GM23338 (cell line): ENCODE measurements at regions not wholly inside any gene's neighbourhood (a gene's known extent, or its start where the extent isn't known, plus 50 kb on each side); places are given as distances from the start of the nearest gene placed in this dataset.

Experiments used
- ATAC-seq: fragments of 200-7000 bp; cut with Tn5 transposase; 3 replicates; pipeline ENCODE4 v1.9.1; 2020
- DNase-seq: peaks from one replicate; pipeline ENCODE4 v3.0.0-alpha.2; 2015; ENCODE audit warnings: low spot score
- H2AFZ ChIP-seq: fragments of 200-600 bp; sonication (generic); 2 replicates; pipeline ENCODE4 v1.8.0; 2016; ENCODE audit warnings: antibody characterized with exemption, mild to moderate bottlenecking, moderate library complexity
- H3F3A ChIP-seq: fragments of 200-600 bp; sonication (generic); replicated peaks from 2 replicates; pipeline ENCODE4 v1.8.0; 2017; ENCODE audit warnings: antibody characterized with exemption, mixed run types, low read depth
- H3K27ac ChIP-seq: fragments of 200-600 bp; sonication (generic); 2 replicates; pipeline ENCODE4 v1.6.1; 2016; ENCODE audit warnings: low read depth
- H3K27me3 ChIP-seq: fragments of 200-600 bp; sonication (generic); 2 replicates; pipeline ENCODE4 v1.8.0; 2016; ENCODE audit warnings: mild to moderate bottlenecking, mixed run types, moderate library complexity; ENCODE audit not compliant: insufficient read depth
- H3K36me3 ChIP-seq: fragments of 200-600 bp; sonication (generic); 2 replicates; pipeline ENCODE4 v1.8.0; 2016; ENCODE audit warnings: mild to moderate bottlenecking; ENCODE audit not compliant: insufficient read depth
- H3K4me1 ChIP-seq: fragments of 200-600 bp; sonication (generic); 2 replicates; pipeline ENCODE4 v1.8.0; 2016; ENCODE audit warnings: mild to moderate bottlenecking, moderate library complexity; ENCODE audit not compliant: insufficient read depth
- H3K4me2 ChIP-seq: fragments of 200-600 bp; sonication (generic); 2 replicates; pipeline ENCODE4 v1.7.1; 2017; ENCODE audit warnings: mixed run types
- H3K4me3 ChIP-seq: fragments of 200-600 bp; sonication (generic); 2 replicates; pipeline ENCODE4 v1.6.1; 2016; ENCODE audit warnings: mixed run types
- H3K79me2 ChIP-seq: fragments of 200-600 bp; sonication (generic); replicated peaks from 2 replicates; pipeline ENCODE4 v1.8.0; 2017; ENCODE audit warnings: mild to moderate bottlenecking; ENCODE audit not compliant: insufficient read depth
- H3K9me2 ChIP-seq: fragments of 200-600 bp; sonication (generic); 2 replicates; pipeline ENCODE4 v1.8.0; 2017; ENCODE audit not compliant: insufficient read depth
- H4K20me1 ChIP-seq: fragments of 200-600 bp; sonication (generic); replicated peaks from 2 replicates; pipeline ENCODE4 v1.8.0; 2017; ENCODE audit warnings: mild to moderate bottlenecking; ENCODE audit not compliant: insufficient read depth
- H3K27ac Mint-ChIP-seq: 2 replicates; pipeline ENCODE4 v1.8.0; 2020; ENCODE audit warnings: inconsistent platforms, mild to moderate bottlenecking, moderate library complexity, mixed read lengths
- H3K27me3 Mint-ChIP-seq: 3 replicates; pipeline ENCODE4 v1.8.0; 2022; ENCODE audit warnings: low read depth, mild to moderate bottlenecking, moderate library complexity, mixed read lengths, inconsistent platforms; ENCODE audit not compliant: insufficient read depth, poor library complexity
- H3K36me3 Mint-ChIP-seq: 3 replicates; pipeline ENCODE4 v1.8.0; 2021; ENCODE audit warnings: low read depth, mild to moderate bottlenecking, inconsistent platforms, moderate library complexity, mixed read lengths
- H3K4me1 Mint-ChIP-seq: 3 replicates; pipeline ENCODE4 v1.8.0; 2020; ENCODE audit warnings: mild to moderate bottlenecking, inconsistent platforms, mixed read lengths
- H3K4me3 Mint-ChIP-seq: 3 replicates; pipeline ENCODE4 v1.8.0; 2021; ENCODE audit warnings: moderate library complexity, mild to moderate bottlenecking, inconsistent platforms, mixed read lengths
- H3K9me3 Mint-ChIP-seq: 3 replicates; pipeline ENCODE4 v1.8.0; 2020; ENCODE audit warnings: moderate library complexity, mild to moderate bottlenecking, inconsistent platforms, mixed read lengths
- CREB1 ChIP-seq: fragments of 250-450 bp; sonication (Bioruptor Pico); IDR thresholded peaks from 2 replicates; pipeline ENCODE4 v1.5.0; 2020; ENCODE audit warnings: low read depth, mild to moderate bottlenecking, moderate library complexity
- CTCF ChIP-seq, 2 experiments: fragments of 200-600 bp in 1 of 2; sonication (generic) in 1 of 2; conservative IDR thresholded peaks; 2 replicates each; pipeline versions ENCODE4 v1.5.1 to v1.6.1; 2016 to 2017; ENCODE audit warnings: antibody characterized with exemption in 2 of 2, low read depth in 2 of 2, mild to moderate bottlenecking in 2 of 2, moderate library complexity in 1 of 2
- EZH2phosphoT487 ChIP-seq: fragments of 200-600 bp; sonication (generic); IDR thresholded peaks from one replicate; pipeline ENCODE4 v1.8.1; 2018; ENCODE audit warnings: antibody characterized with exemption; ENCODE audit not compliant: unreplicated experiment
- JUNB ChIP-seq: IDR thresholded peaks from one replicate; pipeline ENCODE4 v1.6.1; 2016; ENCODE audit warnings: antibody characterized with exemption; ENCODE audit not compliant: unreplicated experiment
- NANOG ChIP-seq: IDR thresholded peaks from 2 replicates; pipeline ENCODE4 v1.6.1; 2016; ENCODE audit warnings: antibody characterized with exemption, borderline replicate concordance
- POLR2AphosphoS5 ChIP-seq: IDR thresholded peaks from 2 replicates; pipeline ENCODE4 v1.6.1; 2016; ENCODE audit warnings: antibody characterized with exemption, low read depth
- STAT1 ChIP-seq: IDR thresholded peaks from one replicate; pipeline ENCODE4 v1.6.1; 2016; ENCODE audit warnings: antibody characterized with exemption; ENCODE audit not compliant: unreplicated experiment
- ZNF114 ChIP-seq: fragments of 250-450 bp; sonication (Bioruptor Pico); IDR thresholded peaks from 2 replicates; pipeline ENCODE4 v1.5.0; 2020; ENCODE audit warnings: mild to moderate bottlenecking, moderate library complexity
- ZNF331 ChIP-seq: fragments of 250-450 bp; sonication (Bioruptor Pico); IDR thresholded peaks from 2 replicates; pipeline ENCODE4 v1.5.0; 2020; ENCODE audit warnings: low read depth, mild to moderate bottlenecking, moderate library complexity
- ZNF462 ChIP-seq: fragments of 250-450 bp; sonication (Bioruptor Pico); IDR thresholded peaks from 2 replicates; pipeline ENCODE4 v1.5.0; 2020; ENCODE audit warnings: mild to moderate bottlenecking, moderate library complexity
- TF ChIP-seq, protein P1 (sequence below): IDR thresholded peaks from 2 replicates; pipeline ENCODE4 v1.6.1; 2016; ENCODE audit warnings: antibody characterized with exemption
- TF ChIP-seq, protein P2 (sequence below): IDR thresholded peaks from one replicate; pipeline ENCODE4 v1.6.1; 2018; ENCODE audit warnings: antibody characterized with exemption; ENCODE audit not compliant: unreplicated experiment

- Histone ChIP-seq H2AFZ (no peak overlapping the region), H3K4me3 (no peak overlapping the region), H3K36me3 (no peaks in the 10 kb centered on the region), H4K20me1 (no peaks in the 10 kb centered on the region), H3K4me2 (no peak overlapping the region), H3K27ac (no peak overlapping the region), H3K9me2 (0 out of 2 replicates have a peak, but pooled peaks cover 5% of the 10 kb centered on the region), H3K4me1 (no peaks in the 10 kb centered on the region), H3K27me3 (no peaks in the 10 kb centered on the region), H3F3A (no peaks in the 10 kb centered on the region), H3K79me2 (no peaks in the 10 kb centered on the region)
- no peak for TF ChIP-seq POLR2AphosphoS5
- TF ChIP-seq EZH2phosphoT487: no peak
- TF ChIP-seq JUNB: no peak
- TF ChIP-seq, protein P1, sequence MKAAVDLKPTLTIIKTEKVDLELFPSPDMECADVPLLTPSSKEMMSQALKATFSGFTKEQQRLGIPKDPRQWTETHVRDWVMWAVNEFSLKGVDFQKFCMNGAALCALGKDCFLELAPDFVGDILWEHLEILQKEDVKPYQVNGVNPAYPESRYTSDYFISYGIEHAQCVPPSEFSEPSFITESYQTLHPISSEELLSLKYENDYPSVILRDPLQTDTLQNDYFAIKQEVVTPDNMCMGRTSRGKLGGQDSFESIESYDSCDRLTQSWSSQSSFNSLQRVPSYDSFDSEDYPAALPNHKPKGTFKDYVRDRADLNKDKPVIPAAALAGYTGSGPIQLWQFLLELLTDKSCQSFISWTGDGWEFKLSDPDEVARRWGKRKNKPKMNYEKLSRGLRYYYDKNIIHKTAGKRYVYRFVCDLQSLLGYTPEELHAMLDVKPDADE: no peak
- no peak for TF ChIP-seq ZNF462
- no peak for TF ChIP-seq ZNF331 (CRISPR knock-in tag)
- no peak for TF ChIP-seq STAT1
- TF ChIP-seq CREB1 (CRISPR knock-in tag): no peak
- TF ChIP-seq NANOG: no peak
- TF ChIP-seq CTCF (conservative IDR thresholded peaks at IDR 0.05; ENCODE audit: low read depth in 2 of 2): no peak
- TF ChIP-seq, protein P2, sequence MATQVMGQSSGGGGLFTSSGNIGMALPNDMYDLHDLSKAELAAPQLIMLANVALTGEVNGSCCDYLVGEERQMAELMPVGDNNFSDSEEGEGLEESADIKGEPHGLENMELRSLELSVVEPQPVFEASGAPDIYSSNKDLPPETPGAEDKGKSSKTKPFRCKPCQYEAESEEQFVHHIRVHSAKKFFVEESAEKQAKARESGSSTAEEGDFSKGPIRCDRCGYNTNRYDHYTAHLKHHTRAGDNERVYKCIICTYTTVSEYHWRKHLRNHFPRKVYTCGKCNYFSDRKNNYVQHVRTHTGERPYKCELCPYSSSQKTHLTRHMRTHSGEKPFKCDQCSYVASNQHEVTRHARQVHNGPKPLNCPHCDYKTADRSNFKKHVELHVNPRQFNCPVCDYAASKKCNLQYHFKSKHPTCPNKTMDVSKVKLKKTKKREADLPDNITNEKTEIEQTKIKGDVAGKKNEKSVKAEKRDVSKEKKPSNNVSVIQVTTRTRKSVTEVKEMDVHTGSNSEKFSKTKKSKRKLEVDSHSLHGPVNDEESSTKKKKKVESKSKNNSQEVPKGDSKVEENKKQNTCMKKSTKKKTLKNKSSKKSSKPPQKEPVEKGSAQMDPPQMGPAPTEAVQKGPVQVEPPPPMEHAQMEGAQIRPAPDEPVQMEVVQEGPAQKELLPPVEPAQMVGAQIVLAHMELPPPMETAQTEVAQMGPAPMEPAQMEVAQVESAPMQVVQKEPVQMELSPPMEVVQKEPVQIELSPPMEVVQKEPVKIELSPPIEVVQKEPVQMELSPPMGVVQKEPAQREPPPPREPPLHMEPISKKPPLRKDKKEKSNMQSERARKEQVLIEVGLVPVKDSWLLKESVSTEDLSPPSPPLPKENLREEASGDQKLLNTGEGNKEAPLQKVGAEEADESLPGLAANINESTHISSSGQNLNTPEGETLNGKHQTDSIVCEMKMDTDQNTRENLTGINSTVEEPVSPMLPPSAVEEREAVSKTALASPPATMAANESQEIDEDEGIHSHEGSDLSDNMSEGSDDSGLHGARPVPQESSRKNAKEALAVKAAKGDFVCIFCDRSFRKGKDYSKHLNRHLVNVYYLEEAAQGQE: no peak
- TF ChIP-seq ZNF114 (CRISPR knock-in tag): no peak
- no peaks in the 10 kb centered on the region for H3K4me1 Mint-ChIP-seq
- no peak for ATAC-seq
- H3K27ac Mint-ChIP-seq: no peak overlapping the region
- DNase-seq: no peak
- peaks cover 8% of the 10 kb centered on the region; the same call in 1 of the 3 replicates for H3K9me3 Mint-ChIP-seq
- H3K27me3 Mint-ChIP-seq: peaks cover 2% of the 10 kb centered on the region
- H3K4me3 Mint-ChIP-seq: no peak overlapping the region
- no peaks in the 10 kb centered on the region for H3K36me3 Mint-ChIP-seq
Observed at GRCh38 chr3:73324203-73325155, 263.0 kb downstream of the EBLN2 start.
